LNCAP (cell line): ENCODE measurements at regions not wholly inside any gene's neighbourhood (a gene's known extent, or its start where the extent isn't known, plus 50 kb on each side); places are given as distances from the start of the nearest gene placed in this dataset.

Experiments used
- CTCF ChIP-seq: fragments of 450-650 bp; IDR thresholded peaks from 2 replicates; pipeline ENCODE4 v1.5.1; 2017; ENCODE audit warnings: mild to moderate bottlenecking

- TF ChIP-seq CTCF: no peak
Observed at GRCh38 chr14:22434901-22435550, 154.0 kb downstream of the DAD1 start.

- TF ChIP-seq CTCF: no peak
Observed at GRCh38 chr14:22434030-22434429, 155.0 kb downstream of the DAD1 start.

GRCh38 chr14:22433069-22433468 is 156.0 kb downstream of the DAD1 start:
- TF ChIP-seq CTCF: no peak

GRCh38 chr14:22432348-22432976 is 156.6 kb downstream of the DAD1 start:
- no peak for TF ChIP-seq CTCF

GRCh38 chr14:22429546-22430294 is 159.3 kb downstream of the DAD1 start:
- no peak for TF ChIP-seq CTCF

- no peak for TF ChIP-seq CTCF
Observed at GRCh38 chr14:22428700-22429291, 160.2 kb downstream of the DAD1 start.

- no peak for TF ChIP-seq CTCF
Observed at GRCh38 chr14:22427771-22428231, 161.2 kb downstream of the DAD1 start.
